ENCODE measurements at regions not wholly inside any gene's neighbourhood (a gene's known extent, or its start where the extent isn't known, plus 50 kb on each side); places are given as distances from the start of the nearest gene placed in this dataset.

DNA sequence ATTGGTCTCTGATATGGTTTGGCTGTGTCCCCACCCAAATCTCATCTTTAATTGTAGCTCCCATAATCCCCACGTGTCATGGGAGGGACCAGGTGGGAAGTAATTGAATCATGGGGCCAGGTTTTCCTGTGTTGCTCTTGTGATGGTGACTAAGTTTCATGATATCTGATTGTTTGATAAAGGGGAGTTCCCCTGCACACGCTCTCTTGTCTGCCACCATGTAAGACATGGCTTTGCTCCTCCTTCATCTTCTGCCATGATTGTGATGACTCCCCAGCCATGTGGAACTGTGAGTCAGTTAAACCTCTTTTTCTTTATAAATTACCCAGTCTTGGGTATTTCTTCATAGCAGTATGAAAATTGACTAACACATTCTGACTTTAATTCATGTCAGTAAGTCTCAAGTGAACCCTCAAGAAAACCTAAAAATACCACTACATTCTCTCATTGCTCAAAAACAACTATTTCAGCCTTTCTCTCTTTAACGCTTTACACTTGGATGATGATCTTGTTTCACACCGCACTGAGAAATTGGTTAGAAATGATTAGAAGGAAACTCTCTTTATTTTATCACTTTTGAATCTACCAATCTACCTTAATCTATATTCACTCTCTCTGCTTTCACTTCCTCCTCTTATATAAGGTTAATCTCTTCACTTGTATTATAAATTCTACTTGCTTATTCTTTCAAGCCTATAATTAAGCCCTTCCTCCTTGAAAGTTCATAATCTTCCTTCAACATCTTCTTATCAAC lies 110.1 kb downstream of the GALR1 start:
- H3K27me3 ChIP-seq (replicated peaks; ENCODE audit: insufficient read depth, low read depth, low read length, poor library complexity), result no peaks in the 10 kb centered on the region
- CTCF ChIA-PET, result no interaction called here
- no TSS peak for BruUV-seq (replicated peaks)
- peaks cover 21% of the 10 kb centered on the region for H3K9me3 ChIP-seq (ENCODE audit: low read depth, low read length, poor library complexity, severe bottlenecking)
- POLR2A ChIA-PET (ENCODE audit: low non-redundant PET), result no interaction called here
- no peaks in the 10 kb centered on the region for H3K4me1 ChIP-seq (ENCODE audit: insufficient read depth, low read length, poor library complexity, severe bottlenecking)
- H3K27ac ChIP-seq (ENCODE audit: low read depth, low read length, poor library complexity, severe bottlenecking), result no peak overlapping the region
- TF ChIP-seq CTCF (conservative IDR thresholded peaks at IDR 0.05; ENCODE audit: low read depth, low read length) (no peak), EZH2 (IDR thresholded peaks at IDR 0.05; ENCODE audit: borderline replicate concordance, low read depth, low read length, poor library complexity, severe bottlenecking) (no peak)
- DNase-seq (ENCODE audit: low spot score), result no peak
- H3K36me3 ChIP-seq (ENCODE audit: insufficient read depth, low read length, poor library complexity, severe bottlenecking), result no peaks in the 10 kb centered on the region
- intact Hi-C loops (cut with micrococcal nuclease; ENCODE audit: unreplicated experiment), result no loop called here
- no peak overlapping the region for H3K4me3 ChIP-seq (ENCODE audit: low read depth, low read length, poor library complexity, severe bottlenecking)

- H3K9me3 ChIP-seq (ENCODE audit: low read depth, low read length, poor library complexity, severe bottlenecking), result peaks cover 21% of the 10 kb centered on the region
- no peaks in the 10 kb centered on the region for H3K27me3 ChIP-seq (replicated peaks; ENCODE audit: insufficient read depth, low read depth, low read length, poor library complexity)
- H3K4me1 ChIP-seq (ENCODE audit: insufficient read depth, low read length, poor library complexity, severe bottlenecking), result no peaks in the 10 kb centered on the region
- CTCF ChIA-PET, result no interaction called here
- H3K36me3 ChIP-seq (ENCODE audit: insufficient read depth, low read length, poor library complexity, severe bottlenecking), result no peaks in the 10 kb centered on the region
- TF ChIP-seq CTCF (conservative IDR thresholded peaks at IDR 0.05; ENCODE audit: low read depth, low read length) (no peak), EZH2 (IDR thresholded peaks at IDR 0.05; ENCODE audit: borderline replicate concordance, low read depth, low read length, poor library complexity, severe bottlenecking) (no peak)
- H3K27ac ChIP-seq (ENCODE audit: low read depth, low read length, poor library complexity, severe bottlenecking), result no peak overlapping the region
- BruUV-seq (replicated peaks), result no TSS peak
- intact Hi-C loops (cut with micrococcal nuclease; ENCODE audit: unreplicated experiment), result no loop called here
- POLR2A ChIA-PET (ENCODE audit: low non-redundant PET), result no interaction called here
- DNase-seq (ENCODE audit: low spot score), result no peak
- no peak overlapping the region for H3K4me3 ChIP-seq (ENCODE audit: low read depth, low read length, poor library complexity, severe bottlenecking)
These were observed 110.9 kb downstream of the GALR1 start for GRCh38 chr18:77360315-77361190.

DNA sequence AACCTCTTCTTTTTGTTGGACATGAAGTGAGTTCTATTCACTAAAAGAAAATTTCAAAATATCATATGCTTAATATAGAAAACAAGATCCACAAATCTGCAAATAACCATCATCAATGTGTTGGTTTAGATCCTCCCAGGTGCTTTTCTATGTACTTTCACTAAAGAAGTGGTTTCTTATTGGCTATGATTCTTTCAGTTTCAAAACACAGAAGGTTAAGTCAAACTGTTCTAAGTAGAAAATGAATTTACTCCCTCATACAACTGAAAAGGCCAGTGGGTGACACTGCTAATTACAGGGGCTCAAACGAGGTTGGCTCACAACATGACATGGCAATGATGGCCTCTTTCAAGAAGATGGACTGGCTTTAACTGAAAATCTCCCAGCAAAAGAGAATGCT lies 111.7 kb downstream of the GALR1 start:
- Histone ChIP-seq H3K4me1 (ENCODE audit: insufficient read depth, low read length, poor library complexity, severe bottlenecking) (no peaks in the 10 kb centered on the region), H3K36me3 (ENCODE audit: insufficient read depth, low read length, poor library complexity, severe bottlenecking) (no peaks in the 10 kb centered on the region), H3K27ac (ENCODE audit: low read depth, low read length, poor library complexity, severe bottlenecking) (no peak overlapping the region), H3K4me3 (ENCODE audit: low read depth, low read length, poor library complexity, severe bottlenecking) (no peak overlapping the region), H3K9me3 (ENCODE audit: low read depth, low read length, poor library complexity, severe bottlenecking) (peaks cover 19% of the 10 kb centered on the region), H3K27me3 (replicated peaks; ENCODE audit: insufficient read depth, low read depth, low read length, poor library complexity) (no peaks in the 10 kb centered on the region)
- no peak for DNase-seq (ENCODE audit: low spot score)
- CTCF ChIA-PET, result no interaction called here
- POLR2A ChIA-PET (ENCODE audit: low non-redundant PET), result no interaction called here
- intact Hi-C loops (cut with micrococcal nuclease; ENCODE audit: unreplicated experiment), result no loop called here
- TF ChIP-seq EZH2 (IDR thresholded peaks at IDR 0.05; ENCODE audit: borderline replicate concordance, low read depth, low read length, poor library complexity, severe bottlenecking) (no peak), CTCF (conservative IDR thresholded peaks at IDR 0.05; ENCODE audit: low read depth, low read length) (no peak)
- BruUV-seq (replicated peaks), result no TSS peak
